ENCODE measurements at regions not wholly inside any gene's neighbourhood (a gene's known extent, or its start where the extent isn't known, plus 50 kb on each side); places are given as distances from the start of the nearest gene placed in this dataset.

- TF ChIP-seq, protein P1, sequence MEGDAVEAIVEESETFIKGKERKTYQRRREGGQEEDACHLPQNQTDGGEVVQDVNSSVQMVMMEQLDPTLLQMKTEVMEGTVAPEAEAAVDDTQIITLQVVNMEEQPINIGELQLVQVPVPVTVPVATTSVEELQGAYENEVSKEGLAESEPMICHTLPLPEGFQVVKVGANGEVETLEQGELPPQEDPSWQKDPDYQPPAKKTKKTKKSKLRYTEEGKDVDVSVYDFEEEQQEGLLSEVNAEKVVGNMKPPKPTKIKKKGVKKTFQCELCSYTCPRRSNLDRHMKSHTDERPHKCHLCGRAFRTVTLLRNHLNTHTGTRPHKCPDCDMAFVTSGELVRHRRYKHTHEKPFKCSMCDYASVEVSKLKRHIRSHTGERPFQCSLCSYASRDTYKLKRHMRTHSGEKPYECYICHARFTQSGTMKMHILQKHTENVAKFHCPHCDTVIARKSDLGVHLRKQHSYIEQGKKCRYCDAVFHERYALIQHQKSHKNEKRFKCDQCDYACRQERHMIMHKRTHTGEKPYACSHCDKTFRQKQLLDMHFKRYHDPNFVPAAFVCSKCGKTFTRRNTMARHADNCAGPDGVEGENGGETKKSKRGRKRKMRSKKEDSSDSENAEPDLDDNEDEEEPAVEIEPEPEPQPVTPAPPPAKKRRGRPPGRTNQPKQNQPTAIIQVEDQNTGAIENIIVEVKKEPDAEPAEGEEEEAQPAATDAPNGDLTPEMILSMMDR (IDR thresholded peaks at IDR 0.05; ENCODE audit: control extremely low read depth, extremely low read depth, low read depth, missing control alignments): no peak
- CTCF ChIA-PET: interaction anchor here (1.3 to 1.5 kb wide), 3 partner anchors 9 to 33 kb away, joined by 3 to 5 read pairs (median 3); no protein-coding TSS in a partner anchor
- no peak for DNase-seq (ENCODE audit: extremely low spot score)
- POLR2A ChIA-PET: no interaction called here
Measured at GRCh38 chr6:19128701-19129100, 708.5 kb upstream of the ID4 start.

GRCh38 chr6:19135706-19136105, 701.5 kb upstream of the ID4 start:
- TF ChIP-seq, protein P1 (IDR thresholded peaks at IDR 0.05; ENCODE audit: control extremely low read depth, extremely low read depth, low read depth, missing control alignments): no peak
- POLR2A ChIA-PET: no interaction called here
- CTCF ChIA-PET: interaction anchor here (1.6 to 2.8 kb wide), 2 partner anchors 10 to 13 kb away, joined by 3 to 14 read pairs; no protein-coding TSS in a partner anchor

DNA sequence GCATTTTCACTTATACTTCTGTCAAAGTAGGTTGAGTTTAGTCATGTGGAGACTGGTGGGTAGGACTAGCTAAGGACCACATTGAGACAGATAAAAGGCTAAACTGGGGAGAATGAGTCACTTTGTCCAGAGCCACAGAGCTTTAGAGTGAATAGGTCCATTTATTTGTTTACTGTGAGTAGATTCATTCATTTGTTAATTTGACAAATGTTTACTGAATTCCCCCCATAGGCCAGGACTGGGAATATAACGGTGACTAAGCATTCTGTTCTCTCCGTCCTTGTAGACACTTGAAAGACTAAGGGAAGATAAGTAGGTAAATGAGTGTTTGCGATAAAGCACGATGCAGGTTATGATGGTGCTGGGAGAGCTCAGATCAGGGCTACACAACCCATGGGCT, 699.7 kb upstream of the ID4 start:
- ChIA-PET POLR2A (no interaction called here), CTCF (interaction anchor here (1.4 to 2.8 kb wide), 3 partner anchors 8 to 11 kb away, joined by 3 to 14 read pairs (median 5); no protein-coding TSS in a partner anchor)
- TF ChIP-seq, protein P1 (IDR thresholded peaks at IDR 0.05; ENCODE audit: control extremely low read depth, extremely low read depth, low read depth, missing control alignments): no peak
- DNase-seq (ENCODE audit: extremely low spot score): no peak

More at GRCh38 chr6:19135706-19136105, 701.5 kb upstream of the ID4 start:
- no peak for DNase-seq (ENCODE audit: extremely low spot score)

- POLR2A ChIA-PET: no interaction called here
- no peak for DNase-seq (ENCODE audit: extremely low spot score)
- TF ChIP-seq, protein P1 (IDR thresholded peaks at IDR 0.05; ENCODE audit: control extremely low read depth, extremely low read depth, low read depth, missing control alignments): no peak
- CTCF ChIA-PET: no interaction called here
Measured at GRCh38 chr6:19142275-19142674, 694.9 kb upstream of the ID4 start.

GRCh38 chr6:19150307-19150706, 686.9 kb upstream of the ID4 start:
- no peak for DNase-seq (ENCODE audit: extremely low spot score)
- TF ChIP-seq, protein P1 (IDR thresholded peaks at IDR 0.05; ENCODE audit: control extremely low read depth, extremely low read depth, low read depth, missing control alignments): no peak
- CTCF ChIA-PET: interaction anchor here (1.6 kb wide), 1 partner anchor 13 kb away, joined by 3 read pairs; no protein-coding TSS in a partner anchor
- POLR2A ChIA-PET: no interaction called here

DNA sequence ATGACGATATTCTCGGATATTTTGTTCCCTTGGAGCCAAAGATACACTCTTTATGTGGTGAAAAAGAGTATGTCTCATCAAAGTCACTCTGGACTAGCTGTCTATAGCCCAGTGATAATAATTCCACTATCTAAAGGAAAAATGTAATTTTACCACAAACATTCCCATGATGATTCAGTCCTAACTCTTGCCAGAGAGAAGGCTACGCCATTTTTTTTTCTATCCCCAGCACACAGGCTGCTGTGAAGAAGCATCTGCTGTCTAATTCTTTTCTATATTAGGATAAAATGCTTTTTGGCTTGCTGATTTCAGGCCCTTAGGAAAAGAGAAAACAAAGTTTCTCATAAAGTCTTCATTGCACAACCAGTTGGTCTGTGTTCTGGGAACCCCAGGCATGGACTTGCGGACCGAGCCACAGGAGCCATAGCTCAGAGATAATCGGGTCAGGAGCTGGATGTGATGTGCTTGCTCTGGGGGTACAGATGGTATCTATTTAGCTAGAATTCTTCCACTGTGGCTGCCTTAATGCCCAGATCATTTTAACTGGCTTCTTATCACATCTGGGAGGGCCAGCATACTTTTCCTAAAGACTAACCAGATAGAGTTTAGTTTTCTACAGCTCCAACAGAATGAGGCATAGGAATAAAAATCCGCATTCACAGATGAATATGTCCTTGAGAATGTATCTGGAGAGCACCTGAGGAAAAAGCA, 683.7 kb upstream of the ID4 start:
- DNase-seq (ENCODE audit: extremely low spot score): no peak
- TF ChIP-seq, protein P1 (IDR thresholded peaks at IDR 0.05; ENCODE audit: control extremely low read depth, extremely low read depth, low read depth, missing control alignments): no peak
- ChIA-PET POLR2A (no interaction called here), CTCF (interaction anchor here (1.2 kb wide), 1 partner anchor 9 kb away, joined by 3 read pairs; no protein-coding TSS in a partner anchor)
